Neuron (in vitro differentiated cells): ENCODE measurements at regions not wholly inside any gene's neighbourhood (a gene's known extent, or its start where the extent isn't known, plus 50 kb on each side); places are given as distances from the start of the nearest gene placed in this dataset.
"Not testable (repeated sequence)": the region's sequence is repeated elsewhere in the genome, so short reads cannot be mapped to it uniquely, and the experiment has no call there.

Experiments used
- H2AFZ ChIP-seq: one replicate; pipeline ENCODE4 v1.6.1; 2013; ENCODE audit warnings: low read depth, mild to moderate bottlenecking, inconsistent platforms, low read length, moderate library complexity
- H3K27me3 ChIP-seq: one replicate; pipeline ENCODE4 v1.6.1; 2013; ENCODE audit warnings: low read length; ENCODE audit not compliant: insufficient read depth
- H3K36me3 ChIP-seq: one replicate; pipeline ENCODE4 v1.6.1; 2013; ENCODE audit warnings: low read length; ENCODE audit not compliant: insufficient read depth
- H3K4me1 ChIP-seq: one replicate; pipeline ENCODE4 v1.6.1; 2013; ENCODE audit warnings: low read length; ENCODE audit not compliant: insufficient read depth
- H3K4me3 ChIP-seq: 2 replicates; pipeline ENCODE4 v1.5.1; 2013; ENCODE audit warnings: mild to moderate bottlenecking, low read length, moderate library complexity
- H3K9me3 ChIP-seq: one replicate; pipeline ENCODE4 v1.6.1; 2013; ENCODE audit warnings: low read length

- H3K36me3 ChIP-seq = no peaks in the 10 kb centered on the region
- no peak overlapping the region for H3K4me3 ChIP-seq
- H3K4me1 ChIP-seq = peaks cover 25% of the 10 kb centered on the region
- no peak overlapping the region for H2AFZ ChIP-seq
- no peaks in the 10 kb centered on the region for H3K9me3 ChIP-seq
- no peaks in the 10 kb centered on the region for H3K27me3 ChIP-seq
Observed at GRCh38 chr20:48377940-48378339, 449.9 kb downstream of the PREX1 start.

- Histone ChIP-seq H3K4me1 (peaks cover 35% of the 10 kb centered on the region), H3K36me3 (no peaks in the 10 kb centered on the region), H3K4me3 (no peak overlapping the region), H3K9me3 (peaks cover 1% of the 10 kb centered on the region), H3K27me3 (no peaks in the 10 kb centered on the region), H2AFZ (no peak overlapping the region)
Observed at GRCh38 chr20:48375804-48376203, 452.0 kb downstream of the PREX1 start.

GRCh38 chr20:48374991-48375595 is 452.7 kb downstream of the PREX1 start:
- Histone ChIP-seq H3K36me3 (no peaks in the 10 kb centered on the region), H3K4me1 (peaks cover 35% of the 10 kb centered on the region), H3K4me3 (no peak overlapping the region), H3K9me3 (peaks cover 1% of the 10 kb centered on the region), H3K27me3 (no peaks in the 10 kb centered on the region), H2AFZ (no peak overlapping the region)

- not testable (repeated sequence) for H3K27me3 ChIP-seq, H3K36me3 ChIP-seq, H3K9me3 ChIP-seq
- peaks cover 35% of the 10 kb centered on the region for H3K4me1 ChIP-seq
- H2AFZ ChIP-seq = peak overlapping the region; percentile 28
- peak overlapping the region; percentile 3 for H3K4me3 ChIP-seq
Observed at GRCh38 chr20:48374031-48374907, 453.5 kb downstream of the PREX1 start.

- Histone ChIP-seq H3K27me3 (no peaks in the 10 kb centered on the region), H3K4me3 (no peak overlapping the region), H3K4me1 (peaks cover 35% of the 10 kb centered on the region)
Observed at GRCh38 chr20:48373555-48373934, 454.3 kb downstream of the PREX1 start.

GRCh38 chr20:48372851-48373554 is 454.8 kb downstream of the PREX1 start:
- peaks cover 35% of the 10 kb centered on the region for H3K4me1 ChIP-seq
- H3K4me3 ChIP-seq, H2AFZ ChIP-seq, H3K36me3 ChIP-seq, H3K27me3 ChIP-seq, H3K9me3 ChIP-seq: not testable (repeated sequence)

More at GRCh38 chr20:48373555-48373934, 454.3 kb downstream of the PREX1 start:
- peaks cover 1% of the 10 kb centered on the region for H3K9me3 ChIP-seq
- no peak overlapping the region for H2AFZ ChIP-seq
- H3K36me3 ChIP-seq = no peaks in the 10 kb centered on the region

GRCh38 chr20:48371211-48371610 is 456.6 kb downstream of the PREX1 start:
- Histone ChIP-seq H3K27me3 (peaks cover 5% of the 10 kb centered on the region), H3K4me3 (no peak overlapping the region), H3K4me1 (peaks cover 37% of the 10 kb centered on the region), H3K9me3 (peaks cover 1% of the 10 kb centered on the region), H3K36me3 (no peaks in the 10 kb centered on the region), H2AFZ (no peak overlapping the region)

GRCh38 chr20:48368580-48369021 is 459.2 kb downstream of the PREX1 start:
- H3K36me3 ChIP-seq, H3K9me3 ChIP-seq, H2AFZ ChIP-seq, H3K4me3 ChIP-seq, H3K27me3 ChIP-seq: not testable (repeated sequence)
- peaks cover 16% of the 10 kb centered on the region for H3K4me1 ChIP-seq

- not testable (repeated sequence) for H2AFZ ChIP-seq, H3K27me3 ChIP-seq, H3K4me3 ChIP-seq, H3K36me3 ChIP-seq, H3K9me3 ChIP-seq
- peaks cover 10% of the 10 kb centered on the region for H3K4me1 ChIP-seq
Observed at GRCh38 chr20:48367541-48368358, 460.0 kb downstream of the PREX1 start.

- no peaks in the 10 kb centered on the region for H3K9me3 ChIP-seq
Observed at GRCh38 chr20:48366230-48366629, 461.6 kb downstream of the PREX1 start.

GRCh38 chr20:48364688-48365421 is 462.9 kb downstream of the PREX1 start:
- Histone ChIP-seq H3K4me1 (peaks cover 2% of the 10 kb centered on the region), H3K36me3 (no peaks in the 10 kb centered on the region), H2AFZ (no peak overlapping the region), H3K4me3 (no peak overlapping the region), H3K9me3 (no peaks in the 10 kb centered on the region), H3K27me3 (peaks cover 5% of the 10 kb centered on the region)

More at GRCh38 chr20:48366230-48366629, 461.6 kb downstream of the PREX1 start:
- no peaks in the 10 kb centered on the region for H3K36me3 ChIP-seq
- peaks cover 5% of the 10 kb centered on the region for H3K27me3 ChIP-seq
- no peak overlapping the region for H3K4me3 ChIP-seq
- peaks cover 2% of the 10 kb centered on the region for H3K4me1 ChIP-seq
- H2AFZ ChIP-seq = no peak overlapping the region

- H2AFZ ChIP-seq = no peak overlapping the region
Observed at GRCh38 chr20:48364055-48364454, 463.7 kb downstream of the PREX1 start.

More at GRCh38 chr20:48364055-48364454, 463.7 kb downstream of the PREX1 start:
- Histone ChIP-seq H3K4me3 (no peak overlapping the region), H3K36me3 (no peaks in the 10 kb centered on the region), H3K27me3 (peaks cover 5% of the 10 kb centered on the region), H3K4me1 (peaks cover 2% of the 10 kb centered on the region), H3K9me3 (no peaks in the 10 kb centered on the region)
